OCI-LY1 (cell line): ENCODE measurements at regions not wholly inside any gene's neighbourhood (a gene's known extent, or its start where the extent isn't known, plus 50 kb on each side); places are given as distances from the start of the nearest gene placed in this dataset.

Source experiments
- H2AFZ ChIP-seq: fragments of 200-600 bp; sonication (generic), shearing (Covaris generic); 2 replicates; pipeline ENCODE4 v1.6.0; 2014; ENCODE audit warnings: antibody characterized with exemption, mild to moderate bottlenecking, low read length
- H3F3A ChIP-seq: fragments of 200-600 bp; sonication (generic), shearing (Covaris generic); 2 replicates; pipeline ENCODE4 v1.6.0; 2014; ENCODE audit warnings: mild to moderate bottlenecking, antibody characterized with exemption, low read length, moderate library complexity; ENCODE audit not compliant: insufficient read depth
- H3K27ac ChIP-seq: fragments of 200-600 bp; sonication (generic); 2 replicates; pipeline ENCODE4 v1.5.1; 2014; ENCODE audit warnings: low read length, mixed run types, mild to moderate bottlenecking, low read depth; ENCODE audit not compliant: poor library complexity, severe bottlenecking
- H3K27me3 ChIP-seq: fragments of 200-600 bp; sonication (generic); 2 replicates; pipeline ENCODE4 v1.6.0; 2014; ENCODE audit warnings: antibody characterized with exemption, mild to moderate bottlenecking, low read length, moderate library complexity; ENCODE audit not compliant: insufficient read depth
- H3K36me3 ChIP-seq: fragments of 200-600 bp; sonication (generic); 2 replicates; pipeline ENCODE4 v1.6.1; 2014; ENCODE audit warnings: mild to moderate bottlenecking, antibody characterized with exemption, low read length, moderate library complexity, mixed read lengths; ENCODE audit not compliant: insufficient read depth
- H3K4me1 ChIP-seq: fragments of 200-600 bp; sonication (generic); 2 replicates; pipeline ENCODE4 v1.5.1; 2014; ENCODE audit warnings: mild to moderate bottlenecking, low read length, moderate library complexity; ENCODE audit not compliant: insufficient read depth, severe bottlenecking
- H3K4me2 ChIP-seq: fragments of 200-600 bp; sonication (generic), shearing (Covaris generic); 2 replicates; pipeline ENCODE4 v1.6.1; 2014; ENCODE audit warnings: low read length
- H3K4me3 ChIP-seq: fragments of 200-600 bp; sonication (generic); 2 replicates; pipeline ENCODE4 v1.5.1; 2014; ENCODE audit warnings: low read length, low read depth, mild to moderate bottlenecking, mixed read lengths; ENCODE audit not compliant: poor library complexity, severe bottlenecking
- H3K79me2 ChIP-seq: fragments of 200-600 bp; shearing (Covaris generic); 2 replicates; pipeline ENCODE4 v1.6.1; 2016; ENCODE audit warnings: mixed run types, low read length, mixed read lengths; ENCODE audit not compliant: insufficient read depth
- H3K9ac ChIP-seq: fragments of 200-600 bp; sonication (generic), shearing (Covaris generic); 2 replicates; pipeline ENCODE4 v1.6.1; 2014; ENCODE audit warnings: mild to moderate bottlenecking, low read length, mixed read lengths
- H3K9me2 ChIP-seq: fragments of 200-600 bp; sonication (generic), shearing (Covaris generic); 2 replicates; pipeline ENCODE4 v1.6.1; 2014; ENCODE audit warnings: low read depth, mild to moderate bottlenecking, low read length, mixed read lengths
- H3K9me3 ChIP-seq: fragments of 200-600 bp; shearing (Covaris generic); 2 replicates; pipeline ENCODE4 v1.6.1; 2014; ENCODE audit warnings: low read length, mixed read lengths
- H4K20me1 ChIP-seq: fragments of 200-600 bp; sonication (generic), shearing (Covaris generic); 2 replicates; pipeline ENCODE4 v1.6.0; 2016; ENCODE audit warnings: mild to moderate bottlenecking, low read length; ENCODE audit not compliant: insufficient read depth
- CTCF ChIP-seq: fragments of 200-600 bp; sonication (generic), shearing (Covaris generic); IDR thresholded peaks from 2 replicates; pipeline ENCODE4 v1.5.1; 2017; ENCODE audit warnings: mild to moderate bottlenecking, antibody characterized with exemption, low read length, moderate library complexity, mixed read lengths
- EZH2 ChIP-seq: fragments of 200-600 bp; sonication (generic), shearing (Covaris generic); IDR thresholded peaks from 2 replicates; pipeline ENCODE4 v1.8.0; 2017; ENCODE audit warnings: borderline replicate concordance, mixed run types, mild to moderate bottlenecking, antibody characterized with exemption, low read length, moderate library complexity, mixed read lengths

- H3K36me3 ChIP-seq = no peaks in the 10 kb centered on the region
- no peak for TF ChIP-seq EZH2
- TF ChIP-seq CTCF = no peak
- H2AFZ ChIP-seq = no peak overlapping the region
- no peak overlapping the region for H3K4me2 ChIP-seq
- H3K9me3 ChIP-seq = no peaks in the 10 kb centered on the region
- no peaks in the 10 kb centered on the region for H3K4me1 ChIP-seq
- no peaks in the 10 kb centered on the region for H3K79me2 ChIP-seq
- no peaks in the 10 kb centered on the region for H3K9me2 ChIP-seq
- H3K4me3 ChIP-seq = no peak overlapping the region
- H4K20me1 ChIP-seq = no peaks in the 10 kb centered on the region
- no peak overlapping the region for H3K9ac ChIP-seq
- no peak overlapping the region for H3K27ac ChIP-seq
- no peaks in the 10 kb centered on the region for H3F3A ChIP-seq
- peaks cover 5% of the 10 kb centered on the region; the same call in 1 of the 2 replicates for H3K27me3 ChIP-seq
Observed at GRCh38 chr17:77837917-77838316, 120.6 kb upstream of the TNRC6C start.

- Histone ChIP-seq H3K4me2 (no peak overlapping the region), H3K4me1 (no peaks in the 10 kb centered on the region), H3F3A (no peaks in the 10 kb centered on the region), H3K9ac (no peak overlapping the region), H3K36me3 (no peaks in the 10 kb centered on the region), H3K4me3 (no peak overlapping the region), H3K27me3 (peaks cover 5% of the 10 kb centered on the region; the same call in 1 of the 2 replicates), H4K20me1 (no peaks in the 10 kb centered on the region), H3K79me2 (no peaks in the 10 kb centered on the region), H3K9me3 (no peaks in the 10 kb centered on the region), H2AFZ (no peak overlapping the region), H3K27ac (no peak overlapping the region), H3K9me2 (no peaks in the 10 kb centered on the region)
- TF ChIP-seq EZH2 (no peak), CTCF (no peak)
Observed at GRCh38 chr17:77838748-77839697, 119.5 kb upstream of the TNRC6C start.

- Histone ChIP-seq H3K27ac (no peak overlapping the region), H3K79me2 (no peaks in the 10 kb centered on the region), H3K36me3 (no peaks in the 10 kb centered on the region), H3K4me3 (no peak overlapping the region), H3K9me2 (no peaks in the 10 kb centered on the region), H3K9ac (no peak overlapping the region), H3K27me3 (peaks cover 5% of the 10 kb centered on the region; the same call in 1 of the 2 replicates), H3K4me1 (no peaks in the 10 kb centered on the region), H4K20me1 (no peaks in the 10 kb centered on the region), H2AFZ (no peak overlapping the region), H3F3A (no peaks in the 10 kb centered on the region), H3K4me2 (no peak overlapping the region), H3K9me3 (no peaks in the 10 kb centered on the region)
- TF ChIP-seq CTCF (no peak), EZH2 (no peak)
Observed at GRCh38 chr17:77839698-77840512, 118.6 kb upstream of the TNRC6C start.
